ENCODE measurements at regions not wholly inside any gene's neighbourhood (a gene's known extent, or its start where the extent isn't known, plus 50 kb on each side); places are given as distances from the start of the nearest gene placed in this dataset.

- TF ChIP-seq CTCF (IDR thresholded peaks at IDR 0.05; ENCODE audit: low read depth, low read length) (no peak), POLR2A (IDR thresholded peaks at IDR 0.05; ENCODE audit: extremely low read depth, insufficient read length) (no peak)
Measured at GRCh38 chr6:91324711-91325110, 737.8 kb upstream of the MAP3K7 start.
